ENCODE measurements at regions not wholly inside any gene's neighbourhood (a gene's known extent, or its start where the extent isn't known, plus 50 kb on each side); places are given as distances from the start of the nearest gene placed in this dataset.

DNA sequence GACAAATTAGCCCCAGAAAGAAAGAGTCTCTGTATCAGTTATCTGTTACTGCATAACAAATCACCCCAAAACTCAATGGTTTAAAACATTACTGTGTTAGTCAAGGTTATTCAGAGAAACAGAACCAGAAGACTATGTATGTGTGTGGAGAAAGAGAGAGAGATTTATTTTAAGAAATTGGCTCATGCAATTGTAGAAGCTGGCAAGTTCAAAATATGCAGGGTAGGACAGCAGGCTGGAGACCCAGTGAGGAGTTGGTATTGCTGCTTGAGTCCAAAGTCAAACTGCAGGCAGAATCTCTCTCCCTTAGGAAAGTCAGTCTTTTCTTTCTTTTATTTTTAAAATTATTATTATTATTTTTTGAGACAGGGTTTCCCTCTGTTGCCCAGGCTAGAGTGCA lies 50.2 kb upstream of the TNR start:
- no peak overlapping the region for H3K27ac ChIP-seq (ENCODE audit: low read depth, low read length, poor library complexity, severe bottlenecking)
- H3K9me3 ChIP-seq (ENCODE audit: low read depth, low read length, poor library complexity, severe bottlenecking): no peaks in the 10 kb centered on the region
- no peak for TF ChIP-seq EZH2 (IDR thresholded peaks at IDR 0.05; ENCODE audit: borderline replicate concordance, low read depth, low read length, poor library complexity, severe bottlenecking)
- TF ChIP-seq, protein P1, sequence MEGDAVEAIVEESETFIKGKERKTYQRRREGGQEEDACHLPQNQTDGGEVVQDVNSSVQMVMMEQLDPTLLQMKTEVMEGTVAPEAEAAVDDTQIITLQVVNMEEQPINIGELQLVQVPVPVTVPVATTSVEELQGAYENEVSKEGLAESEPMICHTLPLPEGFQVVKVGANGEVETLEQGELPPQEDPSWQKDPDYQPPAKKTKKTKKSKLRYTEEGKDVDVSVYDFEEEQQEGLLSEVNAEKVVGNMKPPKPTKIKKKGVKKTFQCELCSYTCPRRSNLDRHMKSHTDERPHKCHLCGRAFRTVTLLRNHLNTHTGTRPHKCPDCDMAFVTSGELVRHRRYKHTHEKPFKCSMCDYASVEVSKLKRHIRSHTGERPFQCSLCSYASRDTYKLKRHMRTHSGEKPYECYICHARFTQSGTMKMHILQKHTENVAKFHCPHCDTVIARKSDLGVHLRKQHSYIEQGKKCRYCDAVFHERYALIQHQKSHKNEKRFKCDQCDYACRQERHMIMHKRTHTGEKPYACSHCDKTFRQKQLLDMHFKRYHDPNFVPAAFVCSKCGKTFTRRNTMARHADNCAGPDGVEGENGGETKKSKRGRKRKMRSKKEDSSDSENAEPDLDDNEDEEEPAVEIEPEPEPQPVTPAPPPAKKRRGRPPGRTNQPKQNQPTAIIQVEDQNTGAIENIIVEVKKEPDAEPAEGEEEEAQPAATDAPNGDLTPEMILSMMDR (conservative IDR thresholded peaks at IDR 0.05; ENCODE audit: low read depth, low read length): no peak
- no peak for DNase-seq (ENCODE audit: low spot score)
- no peak overlapping the region for H3K4me3 ChIP-seq (ENCODE audit: low read depth, low read length, poor library complexity, severe bottlenecking)
- CTCF ChIA-PET: no interaction called here
- no peaks in the 10 kb centered on the region for H3K36me3 ChIP-seq (ENCODE audit: insufficient read depth, low read length, poor library complexity, severe bottlenecking)
- H3K27me3 ChIP-seq (replicated peaks; ENCODE audit: insufficient read depth, low read depth, low read length, poor library complexity): peaks cover 3% of the 10 kb centered on the region
- H3K4me1 ChIP-seq (ENCODE audit: insufficient read depth, low read length, poor library complexity, severe bottlenecking): peaks cover 3% of the 10 kb centered on the region
- intact Hi-C loops (cut with micrococcal nuclease; ENCODE audit: unreplicated experiment): no loop called here
- POLR2A ChIA-PET (ENCODE audit: low non-redundant PET): no interaction called here
- no TSS peak for BruUV-seq (replicated peaks)

Data from A673 (cell line).